ENCODE measurements at regions not wholly inside any gene's neighbourhood (a gene's known extent, or its start where the extent isn't known, plus 50 kb on each side); places are given as distances from the start of the nearest gene placed in this dataset.
"Not testable (repeated sequence)": the region's sequence is repeated elsewhere in the genome, so short reads cannot be mapped to it uniquely, and the experiment has no call there.

DNA sequence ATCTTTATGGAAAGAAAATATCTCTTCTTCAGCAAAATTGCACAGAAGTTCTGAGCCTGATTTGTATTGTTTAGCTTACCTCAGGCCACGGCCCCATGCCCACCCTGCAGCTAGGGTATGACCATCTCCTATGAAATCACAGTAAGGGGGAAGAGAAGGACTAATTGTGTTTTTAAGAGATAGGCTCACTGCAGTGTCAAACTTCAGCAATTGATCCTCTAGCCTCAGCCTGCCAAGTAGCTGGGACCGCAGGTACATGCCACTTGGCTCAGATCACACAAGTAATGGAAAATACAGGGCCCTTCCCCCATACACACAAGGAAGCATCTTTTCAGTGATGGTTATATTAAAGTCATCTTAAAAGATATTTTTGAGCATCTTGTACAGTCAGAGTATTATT is 60.0 kb downstream of the DMAC1 start:
- no peak for DNase-seq

DNA sequence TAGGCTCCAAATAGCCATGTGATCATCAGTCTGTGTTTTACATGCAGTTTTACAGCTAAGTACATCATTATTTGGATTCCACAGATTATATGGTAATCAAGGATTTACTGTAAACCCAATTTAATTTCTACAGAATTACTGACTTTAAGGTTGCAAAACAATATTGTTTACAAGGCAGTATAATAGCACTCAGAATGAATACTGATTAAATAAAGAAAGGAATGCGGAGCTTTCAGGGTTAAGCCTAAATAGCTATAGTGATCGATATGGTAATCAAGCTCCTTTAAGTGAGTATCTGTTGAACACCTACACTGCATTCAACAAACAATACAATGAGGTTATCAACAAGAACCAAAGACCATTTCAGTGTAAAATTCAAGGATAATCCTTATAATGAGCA is 64.3 kb downstream of the DMAC1 start:
- no peak for DNase-seq

DNA sequence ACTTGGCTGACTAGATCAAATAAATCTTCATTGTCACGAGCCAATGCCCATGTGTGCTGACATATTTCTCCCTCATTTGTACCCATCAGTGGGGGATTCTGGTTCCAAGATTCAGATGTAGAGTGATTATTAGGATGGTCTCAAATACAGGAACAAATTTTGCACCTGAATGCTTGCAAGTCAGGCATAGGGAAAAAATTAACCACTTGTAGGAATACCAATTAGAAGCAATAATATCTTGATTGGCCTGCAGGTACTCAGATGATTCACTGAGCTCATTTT is 69.5 kb downstream of the DMAC1 start:
- DNase-seq: no peak

DNA sequence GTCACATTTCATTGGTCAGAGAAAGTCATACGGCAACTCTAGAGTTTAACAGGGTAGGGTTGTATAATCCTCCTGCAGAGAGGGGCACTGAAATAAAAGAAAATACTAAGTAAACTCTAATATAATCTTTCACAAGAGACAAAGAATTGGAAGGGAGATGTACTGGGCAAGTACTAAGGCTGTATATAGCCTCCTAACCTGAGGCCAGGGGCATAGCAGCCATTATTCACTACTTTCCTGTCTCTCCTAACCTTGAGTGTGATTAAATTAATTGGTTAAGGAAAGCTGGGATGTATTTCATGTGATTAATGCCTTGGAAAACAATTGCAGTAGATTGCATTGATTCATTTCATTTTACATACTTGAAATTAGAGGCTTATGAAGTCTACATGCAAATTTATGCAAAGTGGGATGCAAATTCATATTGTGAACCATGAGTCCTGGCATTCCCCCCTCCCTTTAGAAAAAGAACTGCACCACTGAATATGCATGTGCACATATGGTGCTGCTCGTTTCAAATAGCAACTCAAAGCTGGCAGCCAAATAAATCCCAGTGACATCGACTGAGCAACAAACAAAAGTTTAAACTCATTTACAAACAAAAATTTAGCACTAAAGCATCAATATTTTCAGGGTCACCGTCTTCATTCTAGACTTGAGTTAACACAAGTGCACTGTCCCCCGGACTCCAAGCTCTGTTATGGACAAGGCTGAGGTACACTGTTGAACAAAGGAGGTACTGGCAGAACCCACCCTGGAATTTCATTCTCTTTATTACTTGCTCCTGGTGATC is 70.0 kb downstream of the DMAC1 start:
- DNase-seq: no peak

DNA sequence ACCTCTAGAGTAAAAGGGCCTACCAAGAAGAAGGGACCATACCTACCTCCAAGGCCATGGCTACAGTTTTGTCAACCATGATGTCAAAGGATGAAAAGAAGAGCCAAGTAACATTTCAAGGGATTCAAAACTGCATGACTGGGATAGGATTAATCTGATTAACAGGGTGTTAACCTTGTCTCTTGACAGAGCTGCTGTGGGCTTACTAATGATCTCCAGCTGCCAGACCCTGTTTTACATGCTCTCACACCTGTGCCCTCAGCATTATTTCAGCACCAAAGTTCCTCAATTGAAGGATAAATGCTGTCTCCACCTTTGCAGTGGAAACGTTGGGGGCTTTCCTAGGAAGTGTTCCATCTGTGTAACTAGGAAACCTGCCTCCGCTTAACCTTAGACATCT is 78.3 kb downstream of the DMAC1 start:
- DNase-seq: no peak

DNA sequence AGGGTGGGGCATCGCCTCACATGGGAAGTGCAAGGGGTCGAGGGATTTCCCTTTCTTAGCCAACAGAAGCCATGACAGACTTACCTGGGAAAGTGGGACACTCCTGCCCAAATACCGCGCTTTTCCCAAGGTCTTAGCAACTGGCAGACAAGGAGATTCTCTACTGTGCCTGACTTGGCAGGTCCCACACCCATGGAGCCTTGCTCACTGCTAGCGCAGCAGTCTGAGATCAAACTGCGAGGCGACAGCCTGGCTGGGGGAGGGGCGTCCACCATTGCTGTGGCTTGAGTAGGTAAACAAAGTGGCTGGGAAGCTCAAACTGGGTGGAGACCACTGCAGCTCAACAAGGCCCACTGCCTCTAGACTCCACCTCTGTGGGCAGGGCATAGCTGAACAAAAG is 86.5 kb downstream of the DMAC1 start:
- DNase-seq: not testable (repeated sequence)

DNA sequence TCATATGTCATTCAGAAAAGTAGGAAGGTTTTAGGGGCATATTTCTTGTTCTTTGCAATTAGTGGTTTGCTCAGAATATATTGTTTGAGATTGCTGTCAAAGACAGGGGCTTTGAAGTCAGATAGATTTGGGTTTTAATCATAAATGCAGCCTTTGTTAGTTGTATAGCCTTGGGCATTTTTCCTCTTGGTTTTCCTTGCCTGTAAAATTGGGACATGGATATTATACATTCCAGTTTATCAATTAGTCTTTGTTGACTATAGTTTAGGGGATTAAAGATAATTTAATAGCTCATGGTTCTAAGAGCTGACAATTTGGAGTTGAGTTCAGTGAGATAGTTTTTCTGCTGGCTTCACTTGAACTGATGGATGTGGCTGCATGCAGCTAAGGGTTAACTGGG is 88.9 kb downstream of the DMAC1 start:
- DNase-seq: no peak

DNA sequence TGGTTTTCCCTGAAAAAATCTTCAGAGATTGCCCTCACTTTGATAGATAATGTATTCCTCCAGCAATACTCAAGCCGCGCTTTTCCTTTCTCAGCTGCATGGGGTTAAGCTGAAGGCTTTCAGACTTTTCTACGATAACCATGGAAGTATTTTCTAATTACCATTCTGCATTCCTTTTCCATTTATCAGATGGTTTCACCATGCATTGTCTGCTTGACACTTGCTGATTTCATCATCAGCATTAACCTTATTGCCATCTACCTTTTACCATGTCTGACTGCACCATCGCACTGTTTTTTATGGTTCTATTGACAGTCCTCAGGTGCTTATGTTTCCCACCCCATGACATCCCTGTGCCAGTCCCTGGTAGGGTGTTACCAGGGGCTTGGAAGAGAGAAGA is 91.6 kb downstream of the DMAC1 start:
- no peak for DNase-seq

DNA sequence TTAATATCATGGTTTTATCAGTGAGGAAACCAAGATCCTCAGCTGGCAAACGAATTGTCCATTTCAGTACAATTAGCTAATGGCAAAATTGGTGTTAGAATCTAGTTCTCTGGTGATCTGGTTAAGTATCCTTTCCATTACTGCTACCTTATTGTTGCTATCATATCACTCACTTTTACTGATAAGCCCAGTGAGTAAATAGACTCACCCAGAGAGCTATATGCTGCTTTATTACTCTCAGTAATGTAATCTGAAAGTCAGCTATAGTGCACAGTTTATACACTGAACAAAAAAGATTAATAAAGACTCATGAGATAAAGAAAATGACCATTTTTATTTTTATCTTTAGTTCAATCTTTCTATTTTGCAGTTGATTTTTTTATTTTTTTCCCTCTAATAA is 95.0 kb downstream of the DMAC1 start:
- DNase-seq: no peak

DNA sequence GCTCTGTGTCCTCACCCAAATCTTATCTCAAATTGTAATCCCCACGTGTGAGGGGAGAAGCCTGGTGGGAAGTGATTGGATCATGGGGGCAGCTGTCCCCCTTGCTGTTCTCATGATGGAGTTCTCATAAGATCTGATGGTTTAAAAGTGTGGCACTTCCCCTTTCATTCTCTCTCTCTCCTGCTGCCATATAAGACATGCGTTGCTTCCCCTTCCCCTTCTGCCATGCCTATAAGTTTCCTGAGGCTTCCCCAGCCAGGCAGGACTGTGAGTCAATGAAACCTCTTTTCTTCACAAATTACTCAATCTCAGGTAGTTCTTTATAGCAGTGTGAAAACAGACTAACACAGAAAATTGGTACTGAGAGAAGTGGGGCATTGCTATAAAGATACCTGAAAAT is 107.7 kb downstream of the DMAC1 start:
- no peak for DNase-seq

DNA sequence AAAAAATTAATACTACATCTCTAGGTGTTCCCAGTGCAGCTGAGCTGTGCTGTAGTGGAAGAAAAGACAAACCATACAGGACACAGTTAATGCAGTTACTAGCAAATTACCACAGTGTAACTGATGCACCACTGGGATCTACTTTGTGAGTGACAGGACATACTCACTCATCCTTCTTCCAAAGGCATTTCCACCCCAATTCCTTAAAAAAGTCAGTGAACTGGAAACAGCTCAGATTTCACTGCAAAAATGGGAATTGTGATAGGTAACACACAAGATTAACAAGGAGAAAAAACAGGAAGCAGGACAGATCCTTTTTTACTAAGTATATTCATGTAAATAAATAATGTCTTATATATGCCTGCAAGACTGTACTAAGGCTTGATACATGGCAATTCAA is 109.6 kb downstream of the DMAC1 start:
- no peak for DNase-seq

DNA sequence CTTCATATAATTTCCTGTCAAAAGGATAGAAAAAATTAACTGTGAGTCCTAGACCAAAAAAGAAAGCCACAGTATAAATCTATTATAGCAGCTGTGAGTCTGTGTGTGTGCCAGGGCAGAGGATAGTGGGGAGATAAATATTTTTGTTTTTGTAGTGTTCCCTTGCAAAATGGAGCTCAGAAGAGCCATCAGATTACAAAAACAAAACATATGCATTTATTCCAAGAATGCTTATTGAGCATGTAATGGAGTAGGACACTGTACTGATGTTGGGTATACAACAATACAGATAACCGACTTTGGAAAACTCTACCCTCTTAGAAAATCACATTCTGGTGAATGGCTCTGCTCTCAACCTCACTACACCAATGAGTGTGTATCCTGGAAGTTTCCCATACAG is 111.0 kb downstream of the DMAC1 start:
- no peak for DNase-seq

DNA sequence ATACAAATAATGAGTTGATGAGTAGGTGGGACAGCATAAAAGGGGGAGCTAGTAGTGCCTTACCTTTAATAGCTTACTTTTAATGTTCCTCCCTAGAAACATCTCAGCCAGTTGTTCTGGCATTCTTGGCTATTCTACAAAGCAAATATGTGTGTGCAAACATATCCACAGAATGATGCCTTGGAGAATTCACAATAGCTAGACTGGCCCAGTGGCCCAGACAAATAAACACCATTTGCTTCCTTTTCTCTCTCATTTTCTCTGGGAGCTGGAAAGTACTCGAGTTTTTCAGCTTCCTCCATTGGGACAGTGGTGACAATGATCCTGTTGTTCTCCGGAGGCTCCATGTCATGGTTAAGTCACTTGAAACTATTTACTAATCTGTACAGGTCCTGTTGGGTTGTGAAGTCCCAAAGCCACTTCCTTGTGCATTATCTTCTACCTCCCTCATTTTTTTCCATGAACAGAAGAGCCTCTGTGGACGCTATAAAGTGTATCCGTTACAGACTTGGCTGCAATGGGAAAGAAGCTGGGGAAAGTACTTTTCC is 122.9 kb downstream of the DMAC1 start:
- no peak for DNase-seq

DNA sequence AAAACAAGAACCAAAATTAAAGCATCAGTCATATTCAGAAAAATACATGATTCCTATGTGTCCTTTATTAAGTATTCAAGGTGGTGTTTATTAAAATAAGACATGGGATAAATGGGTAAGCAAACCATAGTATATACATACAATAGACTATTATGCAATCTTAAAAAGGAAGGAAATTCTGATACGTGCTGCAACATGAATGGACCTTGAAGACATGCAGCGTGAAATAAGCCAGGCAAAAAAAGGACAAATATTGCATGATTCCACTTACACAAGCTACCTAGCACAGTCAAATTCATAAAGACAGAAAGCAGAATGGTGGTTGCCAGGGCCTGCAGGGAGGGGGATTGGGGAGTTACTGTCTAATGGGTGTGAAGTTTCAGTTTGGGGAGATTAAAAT is 127.7 kb downstream of the DMAC1 start:
- no peak for DNase-seq

DNA sequence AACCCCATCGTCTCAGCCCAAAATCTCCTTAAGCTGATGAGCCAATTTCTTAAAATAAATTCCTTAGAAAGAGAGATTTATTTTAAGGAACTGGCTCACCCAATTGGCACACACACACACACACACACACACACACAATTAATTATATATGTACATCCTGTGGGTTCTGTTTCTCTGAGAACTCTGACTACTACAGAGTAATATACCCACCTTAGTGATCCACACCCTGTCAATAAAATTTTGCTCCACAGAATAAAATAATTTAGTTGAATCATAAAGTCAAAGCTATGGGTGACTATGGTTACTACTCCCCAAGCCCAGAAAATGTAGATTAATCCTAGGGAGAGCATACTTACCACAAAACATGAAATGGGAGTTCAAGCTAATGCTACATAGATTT is 131.0 kb downstream of the DMAC1 start:
- DNase-seq: no peak

DNA sequence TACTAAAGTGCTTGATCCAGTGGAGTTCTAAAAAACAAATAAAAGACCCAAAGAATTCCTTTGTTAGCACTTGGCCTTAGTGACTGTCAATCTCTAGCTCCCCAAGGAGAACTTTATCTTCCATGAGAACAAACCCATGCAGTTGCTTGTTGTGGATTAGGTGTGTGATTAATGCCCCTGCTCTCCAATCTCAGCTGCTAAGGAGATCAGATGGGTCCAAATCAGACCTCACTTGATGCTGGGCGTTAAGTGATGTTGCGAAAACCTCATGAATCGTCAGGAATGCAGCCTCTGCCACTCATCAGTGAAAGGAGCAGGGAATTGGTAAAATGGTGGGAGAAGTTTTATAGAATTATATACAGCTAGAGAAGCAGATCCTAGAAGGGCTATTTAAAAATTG is 133.7 kb downstream of the DMAC1 start:
- no peak for DNase-seq

DNA sequence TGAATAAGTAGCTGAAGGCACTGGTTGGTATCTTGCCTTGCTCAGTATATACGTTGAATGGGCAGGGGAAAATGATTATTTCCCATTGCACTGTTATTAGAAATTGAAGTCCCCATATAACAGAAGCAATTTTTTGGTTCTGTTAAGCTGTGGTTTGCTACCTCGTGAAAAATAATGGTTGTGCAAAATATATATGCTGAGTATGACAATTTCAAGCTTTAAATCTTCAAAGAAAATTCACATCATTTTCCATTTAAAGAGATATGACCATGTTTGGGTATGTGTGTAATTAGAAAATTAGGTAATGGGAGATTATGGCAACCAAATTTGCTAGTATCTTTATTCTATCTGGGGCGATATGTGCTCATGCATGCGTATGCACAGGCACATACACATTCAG is 139.8 kb downstream of the DMAC1 start:
- DNase-seq: no peak

DNA sequence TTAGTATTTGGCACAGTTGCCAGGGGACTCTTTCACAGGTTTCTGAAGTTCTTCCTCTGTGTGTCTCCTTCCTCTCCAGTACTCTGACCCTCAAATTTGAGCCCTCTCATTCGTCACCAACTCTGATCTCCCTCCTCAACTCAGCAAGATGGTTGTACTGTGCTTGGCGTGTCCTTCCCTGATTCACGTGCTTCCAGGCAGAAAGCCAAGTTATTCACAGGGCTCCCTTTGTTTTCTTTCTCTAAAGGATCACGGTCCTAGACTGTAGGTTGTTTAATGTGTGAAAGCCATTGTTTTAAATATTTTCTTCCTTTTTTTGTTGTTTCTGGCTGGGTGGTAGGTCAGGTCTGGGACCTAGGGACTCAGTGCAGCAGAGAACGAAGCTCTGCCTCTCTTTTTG is 142.9 kb downstream of the DMAC1 start:
- no peak for DNase-seq

DNA sequence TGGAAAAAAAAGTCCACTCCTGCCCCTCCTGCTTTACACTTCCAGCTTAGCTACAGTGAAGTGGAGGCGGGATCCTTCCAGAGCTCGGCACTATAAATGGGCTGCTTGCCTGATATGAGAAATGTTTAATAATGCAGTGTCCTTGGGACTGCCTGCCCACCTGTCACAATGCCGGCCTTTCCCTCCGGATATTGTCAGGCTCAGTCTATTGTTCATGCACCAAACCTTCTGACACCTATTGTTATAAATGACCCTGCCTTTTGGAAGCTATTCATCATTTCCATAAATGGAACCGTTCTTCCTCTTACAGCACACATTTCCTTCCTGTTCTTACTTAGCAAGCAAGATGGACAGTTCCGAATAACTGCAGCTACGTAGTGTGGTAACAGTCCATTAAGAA is 146.3 kb downstream of the DMAC1 start:
- DNase-seq: no peak

DNA sequence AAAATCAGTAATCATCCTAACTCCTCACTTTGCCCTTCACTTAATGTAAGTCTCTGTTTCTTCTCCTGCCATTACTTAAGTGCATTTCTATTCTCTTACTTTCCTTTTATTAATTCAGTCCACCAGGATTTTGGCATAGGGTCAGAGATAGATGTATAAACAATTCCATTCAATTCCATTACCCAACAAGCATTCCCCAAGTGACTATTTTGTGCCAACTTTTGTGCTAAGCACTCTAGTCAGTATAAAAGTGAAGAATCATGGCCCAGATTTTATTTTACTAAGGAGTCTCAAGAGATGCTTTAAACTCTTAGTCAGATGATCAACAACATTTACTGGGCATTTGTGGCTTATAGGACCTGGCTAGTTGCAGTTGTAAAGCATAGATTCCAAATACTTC is 159.3 kb downstream of the DMAC1 start:
- DNase-seq: no peak

DNA sequence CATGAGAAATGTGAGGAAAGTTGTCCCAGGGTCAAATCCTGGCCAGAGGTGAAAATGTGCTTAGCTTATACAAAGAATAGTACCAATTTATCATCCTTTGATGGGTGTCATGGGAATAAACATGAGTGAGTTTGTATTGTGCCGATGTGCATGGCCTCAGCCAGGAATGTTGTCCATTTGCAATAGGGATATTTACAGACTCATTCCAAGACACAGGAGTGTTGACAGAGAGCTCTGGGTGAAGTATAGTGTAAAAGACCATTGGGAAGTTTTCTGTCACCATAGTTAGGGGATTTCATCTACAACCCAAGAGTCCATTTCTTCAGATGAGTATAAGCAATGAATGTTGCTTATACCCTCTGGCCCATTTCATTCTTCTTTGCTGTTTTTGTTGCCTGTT is 160.1 kb downstream of the DMAC1 start:
- DNase-seq: no peak

DNA sequence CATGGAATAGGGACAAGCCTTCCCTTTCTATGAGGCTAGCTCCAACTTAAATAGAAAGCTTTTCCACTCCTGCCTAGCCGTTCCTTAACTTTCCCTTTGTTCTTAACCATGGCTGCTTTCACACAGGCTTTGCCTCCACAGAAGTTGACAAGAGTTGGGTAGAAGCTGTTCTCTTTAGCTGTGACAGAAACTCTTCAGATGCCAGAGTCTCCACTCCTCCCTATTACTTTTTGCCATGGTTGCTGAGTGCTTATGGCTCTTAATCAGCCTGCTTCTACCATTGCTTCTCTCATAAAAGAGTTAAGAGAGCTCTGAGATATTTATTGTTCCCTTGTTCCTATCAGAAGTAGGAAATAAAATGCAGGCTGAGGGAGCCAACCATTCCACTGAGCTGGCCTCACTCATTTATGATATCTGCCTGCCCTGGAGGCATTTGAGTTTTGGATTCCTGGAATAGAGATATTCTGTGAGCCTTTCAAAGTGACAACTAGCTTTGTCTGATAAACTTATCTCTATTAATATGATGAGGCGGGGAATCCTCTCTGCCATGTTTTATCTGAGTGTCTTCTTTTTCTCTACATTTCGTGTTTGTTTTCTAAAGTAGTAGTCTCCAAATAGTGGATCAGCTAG is 162.6 kb downstream of the DMAC1 start:
- no peak for DNase-seq

DNA sequence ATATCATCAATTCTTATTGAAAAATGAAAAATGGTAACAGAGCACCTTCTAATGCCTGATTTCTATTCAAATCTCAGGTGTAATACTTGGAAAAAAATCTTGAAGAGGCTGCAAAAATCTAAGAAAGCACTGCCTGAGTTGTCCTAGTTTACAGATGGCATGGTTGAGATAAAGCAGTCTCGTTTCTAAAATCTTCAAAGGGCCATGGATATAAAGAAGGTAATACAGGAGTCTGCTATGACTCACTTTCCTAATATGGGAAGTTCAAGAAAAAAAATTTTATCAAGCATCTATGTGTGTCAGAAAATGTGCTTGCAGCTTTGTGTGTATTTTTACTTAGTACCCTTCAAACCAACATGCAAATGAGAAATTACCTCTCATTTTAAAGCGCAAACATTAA is 163.3 kb downstream of the DMAC1 start:
- DNase-seq: no peak

DNA sequence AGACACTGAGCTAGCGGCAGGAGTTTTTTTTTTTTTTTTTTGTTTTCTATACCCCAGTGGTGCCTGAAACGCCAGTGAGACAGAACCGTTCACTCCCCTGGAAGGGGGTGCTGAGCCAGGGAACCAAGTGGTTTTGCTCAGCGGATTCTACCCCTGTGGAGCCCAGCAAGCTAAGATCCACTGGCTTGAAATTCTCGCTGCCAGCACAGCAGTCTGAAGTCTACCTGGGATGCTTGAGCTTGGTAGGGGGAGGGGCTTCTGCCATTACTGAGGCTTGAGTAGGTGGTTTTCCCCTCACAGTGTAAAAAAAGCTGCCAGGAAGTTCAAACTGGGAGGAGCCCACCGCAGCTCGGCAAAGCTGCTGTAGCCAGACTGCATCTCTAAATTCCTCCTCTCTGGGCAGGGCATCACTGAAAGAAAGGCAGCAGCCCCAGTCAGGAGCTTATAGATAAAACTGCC is 173.0 kb downstream of the DMAC1 start:
- DNase-seq: peak; percentile 73

DNA sequence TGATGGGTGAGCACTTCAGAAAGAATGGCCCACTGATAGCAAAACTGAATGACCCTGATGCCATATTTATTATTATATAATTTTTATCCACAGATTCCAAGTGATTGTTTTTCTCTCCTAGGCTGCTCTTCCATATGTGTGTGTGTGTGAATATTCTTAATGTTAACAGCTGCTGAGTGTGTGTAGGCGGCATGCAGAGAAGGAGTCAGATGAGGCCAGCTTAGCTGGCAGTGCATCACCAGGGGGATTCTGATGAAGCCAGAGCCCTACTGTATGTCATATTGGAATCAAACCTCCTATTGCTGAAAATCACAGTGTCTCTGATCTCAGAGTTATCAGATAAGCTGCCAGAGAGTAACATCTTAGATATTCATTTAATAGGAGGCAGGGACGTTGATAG is 177.1 kb downstream of the DMAC1 start:
- no peak for DNase-seq

All from CD4-positive, alpha-beta T cell treated with Interleukin-17A for 4 hours (primary cell).